HepG2 (cell line): ENCODE measurements at regions not wholly inside any gene's neighbourhood (a gene's known extent, or its start where the extent isn't known, plus 50 kb on each side); places are given as distances from the start of the nearest gene placed in this dataset.
A peak's percentile ranks its signal among the peaks of the same experiment; 100 is the strongest.

ENCODE experiments used
- ATAC-seq: fragments of 200-7000 bp; cut with Tn5 transposase; 3 replicates; pipeline ENCODE4 v1.9.1; 2020; ENCODE audit warnings: mild to moderate bottlenecking, moderate library complexity
- BruUV-seq: library from RNA; stranded (reverse); fragments of 400-500 nt; replicated peaks from 2 replicates; lab custom pipeline; 2021; lab: Mats Ljungman, UMichigan
- CTCF ChIA-PET: fragments of 300-600 bp; formaldehyde crosslinking; extraction: SDS; loops from one replicate; lab custom pipeline; 2021; ENCODE audit warnings: low total read pairs, inconsistent platforms, low intra/inter-chr PET ratio; lab: Yijun Ruan, JAX
- POLR2A ChIA-PET: fragments of 350-600 bp; sonication (Branson Sonifier 250); formaldehyde crosslinking; loops from one replicate; lab custom pipeline; 2020; ENCODE audit warnings: antibody characterized with exemption, inconsistent platforms; lab: Yijun Ruan, JAX
- DNase-seq: peaks from one replicate; pipeline ENCODE4 v3.0.0-alpha.2; 2015; ENCODE audit warnings: low spot score
- FAIRE-seq: peaks from 3 replicates; lab custom pipeline; 2011; peaks lifted over from hg19 to GRCh38; lab: Jason Lieb, UNC
- H2AFZ ChIP-seq: one replicate; pipeline ENCODE4 v1.6.1; 2011; ENCODE audit warnings: low read length, inconsistent platforms
- H3K27ac ChIP-seq: fragments of 300-600 bp; 3 replicates; pipeline ENCODE4 v1.8.0; 2011; ENCODE audit warnings: mixed run types, mild to moderate bottlenecking, mixed read lengths, low read length, inconsistent platforms; ENCODE audit not compliant: insufficient read depth; ENCODE audit errors: extremely low read length
- H3K27me3 ChIP-seq, 2 experiments: fragments of 200-600 bp in 1 of 2; 2 replicates in 1 of 2; 3 replicates in 1 of 2; pipeline versions ENCODE4 v1.6.0 to v1.8.0; 2011; ENCODE audit warnings: low read length in 2 of 2, mild to moderate bottlenecking in 2 of 2, moderate library complexity in 2 of 2, inconsistent platforms in 1 of 2; ENCODE audit not compliant: insufficient read depth in 2 of 2, control insufficient read depth in 1 of 2
- H3K36me3 ChIP-seq, 2 experiments: fragments of 200-600 bp in 1 of 2; replicated peaks in 1 of 2; 2 replicates in 1 of 2; 3 replicates in 1 of 2; pipeline versions ENCODE4 v1.5.1 to v1.8.0; 2011; ENCODE audit warnings: low read length in 2 of 2, inconsistent platforms in 1 of 2; ENCODE audit not compliant: insufficient read depth in 2 of 2, control insufficient read depth in 1 of 2
- H3K4me1 ChIP-seq: 2 replicates; pipeline ENCODE4 v1.5.1; 2012; ENCODE audit warnings: low read length, inconsistent platforms; ENCODE audit not compliant: insufficient read depth
- H3K4me2 ChIP-seq: 2 replicates; pipeline ENCODE4 v1.6.0; 2011; ENCODE audit warnings: low read depth, low read length, inconsistent platforms
- H3K4me3 ChIP-seq, 3 experiments: fragments of 200-600 bp in 1 of 3; sonication (generic), shearing (Covaris generic) in 1 of 3; replicated peaks in 1 of 3; 2 replicates each; pipeline ENCODE4 v1.5.1; 2011 to 2016; ENCODE audit warnings: low read length in 3 of 3, inconsistent platforms in 2 of 3, low read depth in 2 of 3, mild to moderate bottlenecking in 2 of 3, control low read depth in 1 of 3, mixed read lengths in 1 of 3; ENCODE audit not compliant: insufficient read depth in 1 of 3
- H3K79me2 ChIP-seq: one replicate; pipeline ENCODE4 v1.6.1; 2011; ENCODE audit warnings: low read length, inconsistent platforms; ENCODE audit not compliant: insufficient read depth
- H3K9ac ChIP-seq: 2 replicates; pipeline ENCODE4 v1.6.0; 2011; ENCODE audit warnings: mild to moderate bottlenecking, low read depth, low read length, inconsistent platforms; ENCODE audit not compliant: insufficient read depth
- H3K9me3 ChIP-seq: 2 replicates; pipeline ENCODE4 v1.5.1; 2012; ENCODE audit warnings: mild to moderate bottlenecking, low read length
- H4K20me1 ChIP-seq: 2 replicates; pipeline ENCODE4 v1.6.0; 2011; ENCODE audit warnings: inconsistent platforms, mild to moderate bottlenecking, low read length, moderate library complexity; ENCODE audit not compliant: insufficient read depth
- BCLAF1 ChIP-seq: fragments of 450-650 bp; IDR thresholded peaks from 2 replicates; pipeline ENCODE4 v1.6.1; 2017; ENCODE audit warnings: mild to moderate bottlenecking
- JUNB ChIP-seq: sonication (generic); formaldehyde crosslinking; IDR thresholded peaks from 2 replicates; pipeline ENCODE4 v1.8.0; 2022; ENCODE audit warnings: missing genetic modification reagents, mild to moderate bottlenecking, borderline replicate concordance
- MAF1 ChIP-seq: sonication (generic); formaldehyde crosslinking; IDR thresholded peaks from 2 replicates; pipeline ENCODE4 v1.5.0; 2020; ENCODE audit warnings: missing genetic modification reagents, borderline replicate concordance
- MAFK ChIP-seq, 2 experiments: IDR thresholded peaks in 1 of 2; conservative IDR thresholded peaks in 1 of 2; 2 replicates each; pipeline ENCODE4 v1.6.1; 2011; ENCODE audit warnings: improper control_type of control experiment in 2 of 2, low read length in 2 of 2
- NFE2L2 ChIP-seq: fragments of 150-350 bp; IDR thresholded peaks from 2 replicates; pipeline ENCODE4 v1.6.1; 2014; ENCODE audit warnings: low read length
- POLR2A ChIP-seq, 2 experiments: IDR thresholded peaks; 2 replicates each; pipeline ENCODE4 v1.6.1; 2011; ENCODE audit warnings: low read depth in 2 of 2, low read length in 2 of 2, mild to moderate bottlenecking in 1 of 2, moderate library complexity in 1 of 2; ENCODE audit not compliant: insufficient read depth in 1 of 2
- RORA ChIP-seq: sonication (generic); formaldehyde crosslinking; IDR thresholded peaks from 2 replicates; pipeline ENCODE4 v1.5.0; 2020; ENCODE audit warnings: mild to moderate bottlenecking, missing genetic modification reagents, moderate library complexity
- SIX4 ChIP-seq: sonication (generic); formaldehyde crosslinking; IDR thresholded peaks from 2 replicates; pipeline ENCODE4 v1.4.0; 2020; ENCODE audit warnings: missing genetic modification reagents
- TFDP1 ChIP-seq: IDR thresholded peaks from 2 replicates; pipeline ENCODE4 v1.6.1; 2016; ENCODE audit warnings: missing compliant biosample characterization, missing genetic modification reagents, borderline replicate concordance
- U2AF1 ChIP-seq: fragments of 200-400 bp; formaldehyde crosslinking; optimal IDR thresholded peaks from 2 replicates; pipeline ENCODE3; 2017; ENCODE audit warnings: mild to moderate bottlenecking, low read depth, low read length
- ZNF33B ChIP-seq: sonication (generic); formaldehyde crosslinking; IDR thresholded peaks from 2 replicates; pipeline ENCODE4 v1.5.1; 2020; ENCODE audit warnings: mild to moderate bottlenecking, missing genetic modification reagents
- ZNF510 ChIP-seq: sonication (generic); formaldehyde crosslinking; IDR thresholded peaks from 2 replicates; pipeline ENCODE4 v1.4.0; 2020; ENCODE audit warnings: low read depth, mild to moderate bottlenecking, missing genetic modification reagents
- in situ Hi-C: cut with HindIII; loops from 2 replicates; pipeline ENCODE4 v1.10.0; 2017; ENCODE audit warnings: low pct_unique_long_range_greater_than_20kb; ENCODE audit not compliant: extremely low pct_ligation_motif_present
- intact Hi-C: fragments of 100-400 bp; cut with micrococcal nuclease; formaldehyde crosslinking; loops from one replicate; pipeline ENCODE4 v1.10.0; 2022; ENCODE audit not compliant: unreplicated experiment

DNA sequence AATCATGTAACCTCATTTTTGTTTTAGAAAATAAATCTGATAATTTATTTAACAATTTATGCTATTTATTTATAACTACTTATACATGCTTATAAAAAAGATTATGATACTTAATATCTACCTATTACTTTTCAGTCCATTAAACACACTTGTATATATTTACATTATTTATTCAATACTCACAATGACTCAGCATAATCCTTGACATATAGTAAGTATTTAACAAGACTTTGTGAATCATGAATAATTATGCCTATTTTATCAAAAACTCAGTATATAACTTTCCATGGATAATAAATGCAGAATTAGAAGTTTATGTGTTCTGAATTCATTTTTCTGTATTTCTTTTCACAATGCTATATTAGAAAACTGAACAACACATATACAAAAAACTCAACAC is 266.0 kb upstream of the STAC start:
- H4K20me1 ChIP-seq, result no peaks in the 10 kb centered on the region
- ChIA-PET POLR2A (no interaction called here), CTCF (no interaction called here)
- H2AFZ ChIP-seq, result no peak overlapping the region
- H3K79me2 ChIP-seq, result no peaks in the 10 kb centered on the region
- H3K36me3 ChIP-seq, result no peaks in the 10 kb centered on the region
- DNase-seq, result no peak
- no peaks in the 10 kb centered on the region for H3K9me3 ChIP-seq
- no peak overlapping the region for H3K4me3 ChIP-seq
- H3K27ac ChIP-seq, result no peak overlapping the region
- H3K4me1 ChIP-seq, result no peaks in the 10 kb centered on the region
- H3K27me3 ChIP-seq, result no peaks in the 10 kb centered on the region
- no TSS peak for BruUV-seq
- TF ChIP-seq ZNF510 (CRISPR knock-in tag), result no peak
- TF ChIP-seq SIX4 (CRISPR knock-in tag), result no peak
- TF ChIP-seq JUNB (CRISPR knock-in tag), result no peak
- TF ChIP-seq MAFK (conservative IDR thresholded peaks at IDR 0.05 in 1 of 2, IDR thresholded peaks at IDR 0.05 in 1 of 2; ENCODE audit: low read length in 2 of 2), result peak in 1 of 2 experiments; percentile 54; a peak in 2 of 4 replicates
- TF ChIP-seq POLR2A (IDR thresholded peaks at IDR 0.05; ENCODE audit: insufficient read depth in 1 of 2, low read depth in 2 of 2, low read length in 2 of 2), result no peak
- TF ChIP-seq BCLAF1, result no peak
- no peak for TF ChIP-seq RORA
- TF ChIP-seq U2AF1, result no peak
- TF ChIP-seq ZNF33B (CRISPR knock-in tag), result no peak
- TF ChIP-seq NFE2L2, result peak; percentile 81; the same call in 1 of the 2 replicates
- TF ChIP-seq MAF1 (CRISPR knock-in tag), result no peak
- TF ChIP-seq TFDP1 (CRISPR knock-in tag), result no peak
- FAIRE-seq, result no peak
- no peak overlapping the region for H3K9ac ChIP-seq
- in situ Hi-C loops, result no loop called here
- intact Hi-C loops, result no loop called here
- ATAC-seq, result no peak
- no peak overlapping the region for H3K4me2 ChIP-seq
